ENCODE measurements at regions not wholly inside any gene's neighbourhood (a gene's known extent, or its start where the extent isn't known, plus 50 kb on each side); places are given as distances from the start of the nearest gene placed in this dataset.

GRCh38 chr10:50936335-50936734 lies 50.9 kb upstream of the A1CF start:
- no peak for DNase-seq

- DNase-seq: no peak
Observed at GRCh38 chr10:50937230-50937907, 51.9 kb upstream of the A1CF start.

GRCh38 chr10:50941629-50942028 lies 56.2 kb upstream of the A1CF start:
- no peak for DNase-seq

- DNase-seq: no peak
Observed at GRCh38 chr10:50946991-50947781, 61.8 kb upstream of the A1CF start.

DNA sequence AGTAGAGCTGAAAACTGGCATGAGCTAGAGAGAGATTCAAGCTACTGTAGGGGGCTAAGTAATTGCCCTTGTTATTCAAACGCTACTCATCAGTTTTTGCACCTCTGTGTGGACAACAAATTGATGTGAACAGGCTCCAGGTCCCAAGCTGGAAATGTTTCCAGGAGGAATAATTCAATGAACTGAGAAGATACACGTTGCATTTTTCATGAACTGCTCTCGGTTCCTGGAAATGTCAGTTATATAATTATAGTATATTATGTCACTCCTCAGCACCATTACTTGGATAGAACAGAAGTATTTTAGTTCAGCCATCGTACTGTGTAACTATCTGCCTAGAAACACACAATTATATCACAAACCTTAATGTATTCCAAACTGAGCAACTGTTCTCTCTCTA lies 65.9 kb upstream of the A1CF start:
- DNase-seq: no peak

GRCh38 chr10:50961297-50961696 lies 75.9 kb upstream of the A1CF start:
- DNase-seq: no peak

- no peak for DNase-seq
Observed at GRCh38 chr10:50963063-50963462, 77.6 kb upstream of the A1CF start.

GRCh38 chr10:50968386-50969091 lies 83.1 kb upstream of the A1CF start:
- DNase-seq: no peak

DNA sequence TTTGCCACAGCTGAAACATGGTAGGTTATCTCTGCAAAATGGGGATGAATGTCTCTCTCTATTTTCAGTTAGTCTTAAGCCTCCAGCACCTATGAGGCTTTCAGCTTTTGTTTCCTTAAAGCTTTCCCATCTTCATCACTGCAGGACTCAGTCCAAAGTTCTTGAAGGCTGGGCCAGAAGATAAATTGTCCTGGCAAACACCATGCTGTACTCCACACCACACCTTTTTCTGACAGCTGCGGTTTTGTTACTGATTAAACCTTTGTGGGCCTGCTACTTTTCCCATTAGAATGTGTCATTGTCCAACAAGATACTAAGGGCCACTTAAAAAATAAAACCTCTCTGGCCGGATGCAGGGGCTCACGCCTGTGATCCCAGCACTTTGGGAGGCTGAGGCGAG lies 87.2 kb upstream of the A1CF start:
- DNase-seq: no peak

GRCh38 chr10:50981385-50981784 lies 92.9 kb upstream of the PRKG1 start:
- no peak for DNase-seq

- no peak for DNase-seq
Observed at GRCh38 chr10:50981904-50982303, 92.4 kb upstream of the PRKG1 start.

GRCh38 chr10:50982989-50983388 lies 91.3 kb upstream of the PRKG1 start:
- DNase-seq: no peak

GRCh38 chr10:50987934-50988333 lies 86.4 kb upstream of the PRKG1 start:
- no peak for DNase-seq

DNA sequence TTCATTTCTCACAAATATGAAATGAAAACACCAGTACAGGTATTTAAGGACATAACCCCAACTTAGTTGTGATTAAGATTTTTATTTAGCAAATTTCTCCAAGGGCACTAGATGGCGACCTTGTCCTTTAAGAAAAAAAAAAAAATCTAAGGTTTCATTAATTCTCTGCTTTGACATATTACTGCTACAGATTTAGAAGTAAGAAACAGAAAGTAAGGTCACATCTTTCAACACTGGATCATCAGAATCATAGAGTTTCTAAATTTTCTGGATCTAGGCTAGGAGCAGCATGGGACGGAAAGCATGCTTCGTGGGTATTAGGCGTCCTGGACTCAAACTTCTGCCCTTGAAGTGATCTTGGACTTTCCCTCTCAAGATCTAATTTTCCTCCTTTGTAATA lies 85.5 kb upstream of the PRKG1 start:
- DNase-seq: no peak

DNA sequence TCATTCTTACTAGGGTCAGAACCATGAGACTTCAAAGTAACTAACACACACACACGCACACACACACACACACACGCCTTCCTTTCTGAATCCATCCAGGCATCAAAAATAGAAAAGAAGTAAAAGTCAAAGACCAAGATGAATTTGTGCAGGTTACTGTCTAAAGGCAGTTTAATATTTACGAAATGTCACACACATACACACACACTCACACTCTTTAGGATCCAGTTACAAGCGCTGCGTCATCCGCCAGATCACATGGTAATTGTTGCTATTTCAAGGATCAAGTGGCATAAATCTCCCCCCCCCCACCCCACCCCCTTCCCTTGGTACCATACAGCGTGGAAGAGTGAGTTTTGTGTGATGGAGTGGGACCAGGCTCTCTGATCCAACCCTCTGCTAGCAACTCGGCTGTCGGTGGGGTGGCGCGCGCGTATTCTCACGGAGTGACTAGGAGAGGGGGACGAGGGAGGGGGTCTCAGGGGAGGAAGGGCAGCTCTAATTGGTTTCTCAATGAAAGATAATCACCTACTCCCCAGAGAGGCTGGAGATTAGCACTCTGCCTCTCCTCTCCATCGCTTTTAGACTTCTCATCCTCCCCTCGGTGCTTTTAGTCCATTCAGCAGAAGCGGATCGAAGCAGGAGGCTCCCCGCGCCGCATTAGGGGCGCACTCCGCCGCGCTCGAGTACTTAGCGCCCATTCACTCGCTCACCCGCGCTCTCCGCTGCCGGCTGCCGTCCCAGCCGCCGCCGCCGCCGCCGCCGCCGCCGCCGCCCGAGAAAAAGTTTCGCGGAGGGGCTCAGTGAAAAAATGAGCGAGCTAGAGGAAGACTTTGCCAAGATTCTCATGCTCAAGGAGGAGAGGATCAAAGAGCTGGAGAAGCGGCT lies 83.5 kb upstream of the PRKG1 start:
- no peak for DNase-seq

DNA sequence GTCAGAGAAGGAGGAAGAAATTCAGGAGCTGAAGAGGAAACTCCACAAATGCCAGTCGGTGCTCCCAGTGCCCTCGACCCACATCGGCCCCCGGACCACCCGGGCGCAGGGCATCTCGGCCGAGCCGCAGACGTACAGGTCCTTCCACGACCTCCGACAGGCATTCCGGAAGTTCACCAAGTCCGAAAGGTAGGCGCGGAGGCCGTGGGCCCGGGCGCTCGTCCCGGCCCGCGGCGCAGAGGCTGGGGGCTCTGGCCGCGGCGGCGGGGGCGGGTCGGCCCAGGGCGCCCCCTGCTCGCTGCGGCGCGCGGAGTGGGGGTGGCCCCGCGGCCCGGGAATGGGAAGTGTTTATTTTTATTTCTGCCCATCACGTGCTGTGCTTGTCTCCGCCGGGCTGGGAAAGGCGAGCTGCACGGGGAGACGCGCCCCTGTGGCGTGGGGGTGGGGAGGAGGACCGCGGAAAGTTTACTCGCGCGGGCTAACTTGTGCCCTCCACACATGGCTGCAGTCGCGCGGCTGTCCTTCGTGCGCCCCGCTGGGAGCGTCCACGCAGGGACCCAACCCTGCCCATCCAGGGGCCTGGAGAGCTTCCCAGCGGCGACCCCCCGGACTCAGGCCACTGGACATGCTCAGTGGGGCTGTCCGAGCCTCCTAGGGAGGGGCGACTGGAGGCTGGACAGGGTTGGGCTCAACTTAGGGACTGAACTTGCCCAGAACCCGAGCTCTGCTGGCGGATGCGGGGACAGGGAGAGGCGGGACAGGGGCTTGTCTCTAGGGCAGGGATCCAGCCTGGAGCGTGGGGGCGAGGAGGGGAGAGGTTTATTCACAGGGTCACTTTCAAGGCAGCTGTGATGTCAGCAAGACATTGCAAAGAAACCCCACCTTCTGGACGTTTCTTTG lies 82.6 kb upstream of the PRKG1 start:
- no peak for DNase-seq

DNA sequence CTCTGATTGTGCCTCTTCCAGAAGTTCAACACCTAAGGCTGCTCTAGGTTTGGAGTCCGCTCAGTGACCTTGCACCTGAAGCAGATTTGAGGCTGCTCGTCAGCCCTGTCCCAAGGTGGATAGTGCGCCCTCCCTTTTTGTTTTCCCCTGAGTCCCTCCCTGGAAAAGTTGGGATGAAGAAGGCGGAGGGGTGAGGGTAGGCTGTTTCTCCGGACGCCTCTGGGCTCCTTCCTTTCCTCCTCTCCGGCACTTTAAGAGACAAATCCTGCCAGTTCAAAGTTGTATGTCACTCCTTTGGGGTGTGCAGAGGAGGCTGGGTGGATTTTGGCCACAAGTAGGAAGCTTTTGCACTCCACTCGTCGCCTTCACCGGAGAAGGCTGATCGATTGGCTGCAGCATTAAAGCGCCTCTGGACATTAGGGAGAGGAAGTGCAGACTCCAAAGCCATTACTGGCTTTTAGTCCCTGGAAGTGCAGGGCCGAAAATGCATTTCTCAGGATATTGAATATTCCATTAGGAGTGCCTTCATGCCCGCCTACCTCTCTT lies 81.9 kb upstream of the PRKG1 start:
- no peak for DNase-seq

DNA sequence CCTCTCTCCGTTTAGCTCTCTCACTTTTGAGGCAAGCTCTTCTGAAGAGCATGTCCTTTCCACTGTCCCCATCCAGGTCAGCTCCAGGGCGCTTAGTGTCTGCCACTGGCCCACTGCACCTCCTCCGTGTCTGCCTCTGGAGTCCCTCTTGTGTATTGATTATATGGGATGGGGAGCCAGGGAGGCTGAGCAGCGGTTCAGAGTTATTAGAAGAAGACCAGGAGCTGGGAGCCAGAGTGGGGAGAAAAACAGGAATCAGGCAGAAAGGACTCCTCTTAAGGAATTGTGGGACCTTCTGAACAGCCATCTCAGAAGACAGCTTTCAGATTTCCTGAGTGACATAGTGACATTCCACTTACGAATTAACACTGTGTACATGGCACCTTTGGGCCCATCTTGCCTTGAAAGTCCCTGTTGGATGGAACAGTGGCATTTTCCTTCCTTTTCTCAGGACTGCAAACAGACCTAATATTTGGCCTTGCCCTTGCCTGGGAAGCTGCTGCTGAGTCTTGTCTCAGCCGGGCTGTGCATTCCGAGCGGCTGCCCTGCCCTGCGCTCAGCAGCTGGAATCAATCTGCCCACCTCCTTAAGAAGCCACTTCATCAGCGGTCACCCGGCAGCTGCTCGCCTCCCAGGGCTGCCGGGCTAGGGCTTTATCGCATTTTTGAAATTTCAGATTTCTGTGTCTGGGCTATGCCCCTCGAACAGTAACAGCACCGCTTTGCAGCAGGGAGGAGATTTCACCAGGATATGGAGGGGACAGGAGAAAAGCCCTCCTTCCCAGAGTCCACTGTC lies 81.1 kb upstream of the PRKG1 start:
- no peak for DNase-seq

DNA sequence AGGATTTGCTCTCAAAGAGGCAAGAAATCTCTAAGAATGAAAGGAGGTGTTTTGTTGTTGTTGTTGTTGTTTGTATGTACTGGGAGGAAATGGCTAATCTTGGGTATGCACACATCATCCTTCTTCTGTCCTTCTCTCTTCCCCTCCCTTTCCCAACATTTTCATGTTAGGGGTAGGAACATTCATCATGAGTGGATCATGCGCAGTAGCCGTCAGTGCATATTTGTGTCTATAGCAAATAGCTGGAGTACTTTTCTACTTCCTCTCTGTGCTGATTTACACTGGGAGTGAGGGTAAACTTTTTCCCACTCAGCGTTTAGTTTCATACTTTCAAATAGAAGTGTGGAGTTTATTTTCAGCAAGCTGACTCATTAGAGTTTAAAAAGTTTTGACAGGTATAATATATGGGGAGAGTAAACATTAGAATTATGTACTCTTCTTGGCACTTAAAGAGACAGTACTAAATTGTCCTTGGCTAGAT lies 80.5 kb upstream of the PRKG1 start:
- no peak for DNase-seq

DNA sequence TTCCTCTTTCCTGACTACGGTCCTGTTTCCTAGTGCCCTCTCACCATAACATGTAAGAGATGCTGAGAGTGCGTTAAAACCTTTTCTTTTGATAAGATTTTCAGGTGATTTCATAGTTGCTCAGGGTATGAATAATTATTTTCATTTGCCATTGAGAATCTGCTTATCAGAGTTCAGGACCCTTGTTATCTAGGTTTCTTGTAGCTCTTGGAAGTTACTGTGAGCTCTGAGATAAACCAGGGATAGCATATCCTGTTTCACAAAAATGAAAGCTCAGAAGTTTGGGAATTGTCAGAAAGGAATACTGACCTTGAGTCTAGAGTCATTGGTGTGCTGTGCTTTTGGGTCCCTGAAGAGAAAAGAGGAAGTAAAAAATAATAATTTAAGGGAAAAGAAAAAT lies 76.8 kb upstream of the PRKG1 start:
- DNase-seq: no peak

DNA sequence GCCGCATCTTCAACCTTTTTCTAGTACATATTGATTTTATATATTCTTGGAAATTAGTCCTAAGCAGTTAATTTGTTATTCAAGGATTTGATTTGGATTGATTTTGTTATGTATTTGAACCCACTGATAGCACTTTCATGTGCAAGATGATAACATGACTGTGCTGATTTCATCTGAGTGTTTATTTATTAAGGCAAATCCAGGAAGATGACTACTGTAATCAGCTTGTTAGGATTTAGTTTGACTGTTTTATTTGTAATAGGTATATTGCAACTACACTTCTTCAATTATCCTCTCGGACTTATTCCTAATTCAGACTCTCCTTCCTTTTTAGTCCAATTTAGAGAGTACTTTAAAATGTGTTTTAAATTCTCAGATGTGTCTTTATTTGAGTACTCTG lies 75.1 kb upstream of the PRKG1 start:
- no peak for DNase-seq
